ENCODE measurements at regions not wholly inside any gene's neighbourhood (a gene's known extent, or its start where the extent isn't known, plus 50 kb on each side); places are given as distances from the start of the nearest gene placed in this dataset.

- Mint-ChIP-seq H3K4me3 (no peak overlapping the region), H3K36me3 (no peaks in the 10 kb centered on the region), H3K4me1 (no peaks in the 10 kb centered on the region), H3K27ac (no peak overlapping the region), H3K27me3 (peaks cover 0 to 34% (median 10%) of the 10 kb centered on the region in 5 donors), H3K9me3 (peaks cover 0 to 2% (median 0%) of the 10 kb centered on the region in 11 donors)
- DNase-seq (no peak), ATAC-seq (no peak)
- ChIA-PET POLR2A (no interaction called here), CTCF (no interaction called here)
- intact Hi-C loops (cut with micrococcal nuclease): no loop called here
- Histone ChIP-seq H3K27ac (ENCODE audit: low read depth, low read length) (no peak overlapping the region), H3K4me1 (ENCODE audit: control insufficient read depth in 2 of 2, insufficient read depth in 2 of 2, low read length in 2 of 2) (no peaks in the 10 kb centered on the region), H3K4me3 (ENCODE audit: low read length) (no peak overlapping the region), H3K36me3 (ENCODE audit: control insufficient read depth in 2 of 3, insufficient read depth in 3 of 3, low read length in 3 of 3) (no peaks in the 10 kb centered on the region), H3K27me3 (ENCODE audit: control insufficient read depth in 2 of 2, insufficient read depth in 2 of 2, low read length in 2 of 2) (no peaks in the 10 kb centered on the region), H3K9me3 (ENCODE audit: control insufficient read depth in 2 of 3, low read length in 3 of 3) (no peaks in the 10 kb centered on the region)
Observed at GRCh38 chr5:5605170-5605764, 182.8 kb downstream of the ICE1 start.

- DNase-seq (no peak), ATAC-seq (no peak)
- H3K4me1 ChIP-seq (ENCODE audit: control insufficient read depth in 2 of 2, insufficient read depth in 2 of 2, low read length in 2 of 2): no peaks in the 10 kb centered on the region
- Mint-ChIP-seq H3K9me3 (peaks cover 0 to 4% (median 0%) of the 10 kb centered on the region in 11 donors), H3K27ac (no peak overlapping the region), H3K4me3 (no peak overlapping the region), H3K27me3 (peaks cover 0 to 43% (median 10%) of the 10 kb centered on the region in 5 donors), H3K36me3 (no peaks in the 10 kb centered on the region), H3K4me1 (no peaks in the 10 kb centered on the region)
- intact Hi-C loops (cut with micrococcal nuclease): no loop called here
- no peak overlapping the region for H3K4me3 ChIP-seq (ENCODE audit: low read length)
- H3K9me3 ChIP-seq (ENCODE audit: control insufficient read depth in 2 of 3, low read length in 3 of 3): no peaks in the 10 kb centered on the region
- ChIA-PET POLR2A (no interaction called here), CTCF (no interaction called here)
- H3K27me3 ChIP-seq (ENCODE audit: control insufficient read depth in 2 of 2, insufficient read depth in 2 of 2, low read length in 2 of 2): no peaks in the 10 kb centered on the region
- H3K36me3 ChIP-seq (ENCODE audit: control insufficient read depth in 2 of 3, insufficient read depth in 3 of 3, low read length in 3 of 3): no peaks in the 10 kb centered on the region
- no peak overlapping the region for H3K27ac ChIP-seq (ENCODE audit: low read depth, low read length)
Observed at GRCh38 chr5:5602554-5602953, 180.1 kb downstream of the ICE1 start.

GRCh38 chr5:5598547-5599113 lies 176.2 kb downstream of the ICE1 start:
- H3K27ac Mint-ChIP-seq: no peak overlapping the region
- DNase-seq (no peak), ATAC-seq (no peak)
- H3K4me1 ChIP-seq (ENCODE audit: control insufficient read depth in 2 of 2, insufficient read depth in 2 of 2, low read length in 2 of 2): no peaks in the 10 kb centered on the region
- H3K36me3 ChIP-seq (ENCODE audit: control insufficient read depth in 2 of 3, insufficient read depth in 3 of 3, low read length in 3 of 3): no peaks in the 10 kb centered on the region
- H3K36me3 Mint-ChIP-seq: no peaks in the 10 kb centered on the region
- intact Hi-C loops (cut with micrococcal nuclease): no loop called here
- CTCF ChIA-PET: no interaction called here
- H3K4me3 Mint-ChIP-seq: no peak overlapping the region
- no peaks in the 10 kb centered on the region for H3K9me3 ChIP-seq (ENCODE audit: control insufficient read depth in 2 of 3, low read length in 3 of 3)
- no peaks in the 10 kb centered on the region for H3K27me3 ChIP-seq (ENCODE audit: control insufficient read depth in 2 of 2, insufficient read depth in 2 of 2, low read length in 2 of 2)
- POLR2A ChIA-PET: no interaction called here
- H3K4me3 ChIP-seq (ENCODE audit: low read length): no peak overlapping the region
- H3K4me1 Mint-ChIP-seq: no peaks in the 10 kb centered on the region
- no peak overlapping the region for H3K27ac ChIP-seq (ENCODE audit: low read depth, low read length)
- peaks cover 0 to 8% (median 0%) of the 10 kb centered on the region in 11 donors for H3K9me3 Mint-ChIP-seq
- peaks cover 2 to 28% (median 11%) of the 10 kb centered on the region in 5 donors for H3K27me3 Mint-ChIP-seq

- ATAC-seq: no peak
- H3K36me3 Mint-ChIP-seq: no peaks in the 10 kb centered on the region
- intact Hi-C loops (cut with micrococcal nuclease): no loop called here
- Histone ChIP-seq H3K27me3 (ENCODE audit: control insufficient read depth in 2 of 2, insufficient read depth in 2 of 2, low read length in 2 of 2) (no peaks in the 10 kb centered on the region), H3K36me3 (ENCODE audit: control insufficient read depth in 2 of 3, insufficient read depth in 3 of 3, low read length in 3 of 3) (no peaks in the 10 kb centered on the region), H3K4me1 (ENCODE audit: control insufficient read depth in 2 of 2, insufficient read depth in 2 of 2, low read length in 2 of 2) (no peaks in the 10 kb centered on the region), H3K27ac (ENCODE audit: low read depth, low read length) (no peak overlapping the region), H3K9me3 (ENCODE audit: control insufficient read depth in 2 of 3, low read length in 3 of 3) (no peaks in the 10 kb centered on the region), H3K4me3 (ENCODE audit: low read length) (no peak overlapping the region)
- ChIA-PET CTCF (no interaction called here), POLR2A (no interaction called here)
- no peak overlapping the region for H3K27ac Mint-ChIP-seq
- DNase-seq: no peak
- peaks cover 0 to 8% (median 0%) of the 10 kb centered on the region in 11 donors for H3K9me3 Mint-ChIP-seq
- peaks cover 2 to 28% (median 5%) of the 10 kb centered on the region in 5 donors for H3K27me3 Mint-ChIP-seq
- no peak overlapping the region for H3K4me3 Mint-ChIP-seq
- no peaks in the 10 kb centered on the region for H3K4me1 Mint-ChIP-seq
Observed at GRCh38 chr5:5593391-5593790, 170.9 kb downstream of the ICE1 start.

GRCh38 chr5:5592541-5592940 lies 170.1 kb downstream of the ICE1 start:
- Histone ChIP-seq H3K27ac (ENCODE audit: low read depth, low read length) (no peak overlapping the region), H3K4me1 (ENCODE audit: control insufficient read depth in 2 of 2, insufficient read depth in 2 of 2, low read length in 2 of 2) (no peaks in the 10 kb centered on the region), H3K27me3 (ENCODE audit: control insufficient read depth in 2 of 2, insufficient read depth in 2 of 2, low read length in 2 of 2) (no peaks in the 10 kb centered on the region), H3K4me3 (ENCODE audit: low read length) (no peak overlapping the region), H3K36me3 (ENCODE audit: control insufficient read depth in 2 of 3, insufficient read depth in 3 of 3, low read length in 3 of 3) (no peaks in the 10 kb centered on the region), H3K9me3 (ENCODE audit: control insufficient read depth in 2 of 3, low read length in 3 of 3) (no peaks in the 10 kb centered on the region)
- Mint-ChIP-seq H3K27ac (no peak overlapping the region), H3K36me3 (no peaks in the 10 kb centered on the region), H3K4me1 (no peaks in the 10 kb centered on the region), H3K27me3 (peaks cover 4 to 33% (median 6%) of the 10 kb centered on the region in 5 donors), H3K9me3 (peaks cover 0 to 8% (median 0%) of the 10 kb centered on the region in 11 donors), H3K4me3 (no peak overlapping the region)
- no peak for ATAC-seq
- no peak for DNase-seq
- ChIA-PET POLR2A (no interaction called here), CTCF (no interaction called here)
- intact Hi-C loops (cut with micrococcal nuclease): no loop called here

- Histone ChIP-seq H3K27me3 (ENCODE audit: control insufficient read depth in 2 of 2, insufficient read depth in 2 of 2, low read length in 2 of 2) (no peaks in the 10 kb centered on the region), H3K36me3 (ENCODE audit: control insufficient read depth in 2 of 3, insufficient read depth in 3 of 3, low read length in 3 of 3) (no peaks in the 10 kb centered on the region), H3K9me3 (ENCODE audit: control insufficient read depth in 2 of 3, low read length in 3 of 3) (no peaks in the 10 kb centered on the region), H3K27ac (ENCODE audit: low read depth, low read length) (no peak overlapping the region), H3K4me1 (ENCODE audit: control insufficient read depth in 2 of 2, insufficient read depth in 2 of 2, low read length in 2 of 2) (no peaks in the 10 kb centered on the region), H3K4me3 (ENCODE audit: low read length) (no peak overlapping the region)
- H3K4me3 Mint-ChIP-seq: no peak overlapping the region
- H3K4me1 Mint-ChIP-seq: no peaks in the 10 kb centered on the region
- ChIA-PET CTCF (no interaction called here), POLR2A (no interaction called here)
- H3K36me3 Mint-ChIP-seq: no peaks in the 10 kb centered on the region
- H3K27me3 Mint-ChIP-seq: peaks cover 6 to 41% (median 11%) of the 10 kb centered on the region in 5 donors
- no peak for ATAC-seq
- intact Hi-C loops (cut with micrococcal nuclease): no loop called here
- peaks cover 0 to 8% (median 0%) of the 10 kb centered on the region in 11 donors for H3K9me3 Mint-ChIP-seq
- DNase-seq: no peak
- H3K27ac Mint-ChIP-seq: no peak overlapping the region
Observed at GRCh38 chr5:5591567-5591966, 169.1 kb downstream of the ICE1 start.

GRCh38 chr5:5589857-5590256 lies 167.4 kb downstream of the ICE1 start:
- H3K9me3 Mint-ChIP-seq: peaks cover 0 to 8% (median 0%) of the 10 kb centered on the region in 11 donors
- no peaks in the 10 kb centered on the region for H3K36me3 Mint-ChIP-seq
- H3K27me3 Mint-ChIP-seq: peaks cover 6 to 41% (median 11%) of the 10 kb centered on the region in 5 donors
- H3K27me3 ChIP-seq (ENCODE audit: control insufficient read depth in 2 of 2, insufficient read depth in 2 of 2, low read length in 2 of 2): no peaks in the 10 kb centered on the region
- ATAC-seq: no peak
- no peaks in the 10 kb centered on the region for H3K36me3 ChIP-seq (ENCODE audit: control insufficient read depth in 2 of 3, insufficient read depth in 3 of 3, low read length in 3 of 3)
- H3K4me3 ChIP-seq (ENCODE audit: low read length): no peak overlapping the region
- H3K27ac ChIP-seq (ENCODE audit: low read depth, low read length): no peak overlapping the region
- no peak for DNase-seq
- H3K4me1 ChIP-seq (ENCODE audit: control insufficient read depth in 2 of 2, insufficient read depth in 2 of 2, low read length in 2 of 2): no peaks in the 10 kb centered on the region
- intact Hi-C loops (cut with micrococcal nuclease): no loop called here
- ChIA-PET POLR2A (no interaction called here), CTCF (no interaction called here)
- H3K4me3 Mint-ChIP-seq: no peak overlapping the region
- H3K27ac Mint-ChIP-seq: no peak overlapping the region
- H3K4me1 Mint-ChIP-seq: no peaks in the 10 kb centered on the region
- H3K9me3 ChIP-seq (ENCODE audit: control insufficient read depth in 2 of 3, low read length in 3 of 3): no peaks in the 10 kb centered on the region

All from naive thymus-derived CD4-positive, alpha-beta T cell (primary cell).